DOHH2 (cell line): ENCODE measurements at regions not wholly inside any gene's neighbourhood (a gene's known extent, or its start where the extent isn't known, plus 50 kb on each side); places are given as distances from the start of the nearest gene placed in this dataset.
"Not testable (repeated sequence)": the region's sequence is repeated elsewhere in the genome, so short reads cannot be mapped to it uniquely, and the experiment has no call there.

Experiments
- H3F3A ChIP-seq: fragments of 200-600 bp; sonication (generic), shearing (Covaris generic); 2 replicates; pipeline ENCODE4 v1.6.0; 2016; ENCODE audit warnings: antibody characterized with exemption, mild to moderate bottlenecking; ENCODE audit not compliant: control insufficient read depth, insufficient read depth
- H3K27ac ChIP-seq: fragments of 200-600 bp; sonication (generic); 2 replicates; pipeline ENCODE4 v1.5.1; 2014; ENCODE audit warnings: low read depth, mild to moderate bottlenecking, low read length, moderate library complexity
- H3K27me3 ChIP-seq: fragments of 200-600 bp; sonication (generic); 2 replicates; pipeline ENCODE4 v1.6.1; 2014; ENCODE audit warnings: mild to moderate bottlenecking, low read length, mixed read lengths; ENCODE audit not compliant: control insufficient read depth
- H3K36me3 ChIP-seq: fragments of 200-600 bp; sonication (generic); 2 replicates; pipeline ENCODE4 v1.6.1; 2014; ENCODE audit warnings: mild to moderate bottlenecking, low read length, moderate library complexity, mixed read lengths; ENCODE audit not compliant: control insufficient read depth
- H3K4me1 ChIP-seq: fragments of 200-600 bp; sonication (generic); 2 replicates; pipeline ENCODE4 v1.6.1; 2014; ENCODE audit warnings: mild to moderate bottlenecking, low read length, mixed read lengths; ENCODE audit not compliant: control insufficient read depth
- H3K4me2 ChIP-seq: fragments of 200-600 bp; sonication (generic); 2 replicates; pipeline ENCODE4 v1.6.0; 2014; ENCODE audit warnings: mild to moderate bottlenecking, low read length, moderate library complexity
- H3K4me3 ChIP-seq: fragments of 200-600 bp; sonication (generic); 2 replicates; pipeline ENCODE4 v1.5.1; 2014; ENCODE audit warnings: mild to moderate bottlenecking, low read length, mixed read lengths
- H3K79me2 ChIP-seq: fragments of 200-600 bp; sonication (generic); 2 replicates; pipeline ENCODE4 v1.6.1; 2014; ENCODE audit warnings: mild to moderate bottlenecking, low read length, mixed read lengths; ENCODE audit not compliant: control insufficient read depth
- H3K9me2 ChIP-seq: fragments of 200-600 bp; sonication (generic); replicated peaks from 2 replicates; pipeline ENCODE4 v1.6.1; 2014; ENCODE audit warnings: mild to moderate bottlenecking, low read length, mixed read lengths; ENCODE audit not compliant: control insufficient read depth
- H3K9me3 ChIP-seq: fragments of 200-600 bp; sonication (generic); 2 replicates; pipeline ENCODE4 v1.6.1; 2014; ENCODE audit warnings: antibody characterized with exemption, low read length, mixed read lengths; ENCODE audit not compliant: control insufficient read depth, insufficient read depth
- H4K20me1 ChIP-seq: fragments of 200-600 bp; sonication (generic); 2 replicates; pipeline ENCODE4 v1.6.0; 2014; ENCODE audit warnings: low read depth, mild to moderate bottlenecking, antibody characterized with exemption, low read length, moderate library complexity; ENCODE audit not compliant: control insufficient read depth, insufficient read depth
- EZH2phosphoT487 ChIP-seq: fragments of 200-600 bp; sonication (generic); IDR thresholded peaks from 2 replicates; pipeline ENCODE4 v1.6.1; 2017; ENCODE audit warnings: borderline replicate concordance, mild to moderate bottlenecking, antibody characterized with exemption, low read length, moderate library complexity, mixed read lengths
- TF ChIP-seq, protein P1 (sequence below): fragments of 200-600 bp; sonication (generic); IDR thresholded peaks from one replicate; pipeline ENCODE4 v1.5.1; 2014; ENCODE audit warnings: antibody characterized with exemption, mild to moderate bottlenecking, low read depth, low read length; ENCODE audit not compliant: poor library complexity, severe bottlenecking

DNA sequence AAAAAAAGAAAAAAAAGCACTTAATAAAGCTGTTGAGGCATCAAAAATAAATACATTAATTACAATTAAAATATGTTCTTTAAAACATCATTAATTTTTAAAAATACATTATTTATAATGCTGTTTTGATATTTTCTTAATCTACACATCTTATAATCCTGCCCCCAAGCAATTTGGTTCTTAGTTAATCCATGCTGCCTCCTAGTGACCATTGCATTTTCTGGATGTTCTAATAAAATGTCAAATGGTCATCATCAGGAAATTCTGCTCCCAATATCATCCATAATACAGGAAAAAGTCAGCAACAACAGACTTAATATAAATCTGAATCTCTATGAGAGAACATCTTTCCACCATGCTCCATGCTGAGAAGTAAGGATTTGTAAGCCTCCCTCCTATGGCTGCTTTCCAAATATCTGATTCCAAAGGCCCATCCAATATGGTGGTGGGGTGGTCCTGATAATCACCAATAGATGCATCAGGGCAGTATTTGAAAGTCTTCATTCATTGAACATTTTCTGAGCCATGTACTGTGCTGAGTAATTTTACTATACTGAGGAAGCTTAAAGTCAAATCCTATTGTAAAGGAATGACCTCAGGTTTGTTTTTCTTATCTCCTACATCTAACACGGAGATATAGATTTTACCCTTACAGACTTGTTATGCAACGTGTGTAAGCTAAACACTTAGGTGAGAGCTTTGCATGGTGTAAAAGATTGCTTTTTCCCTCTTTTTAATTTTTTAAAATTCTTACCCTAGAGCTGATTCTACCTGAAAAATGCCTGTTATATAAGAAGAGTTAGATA is 124.7 kb upstream of the BMAL1 start:
- H3K9me2 ChIP-seq: no peaks in the 10 kb centered on the region
- no peak overlapping the region for H3K4me2 ChIP-seq
- H3K4me1 ChIP-seq: peaks cover 8% of the 10 kb centered on the region
- H4K20me1 ChIP-seq: no peaks in the 10 kb centered on the region
- no peaks in the 10 kb centered on the region for H3K79me2 ChIP-seq
- no peaks in the 10 kb centered on the region; the same call in 1 of the 2 replicates for H3K9me3 ChIP-seq
- H3K4me3 ChIP-seq: no peak overlapping the region
- no peaks in the 10 kb centered on the region for H3K36me3 ChIP-seq
- no peak overlapping the region for H3K27ac ChIP-seq
- H3K27me3 ChIP-seq: no peaks in the 10 kb centered on the region
- TF ChIP-seq, protein P1, sequence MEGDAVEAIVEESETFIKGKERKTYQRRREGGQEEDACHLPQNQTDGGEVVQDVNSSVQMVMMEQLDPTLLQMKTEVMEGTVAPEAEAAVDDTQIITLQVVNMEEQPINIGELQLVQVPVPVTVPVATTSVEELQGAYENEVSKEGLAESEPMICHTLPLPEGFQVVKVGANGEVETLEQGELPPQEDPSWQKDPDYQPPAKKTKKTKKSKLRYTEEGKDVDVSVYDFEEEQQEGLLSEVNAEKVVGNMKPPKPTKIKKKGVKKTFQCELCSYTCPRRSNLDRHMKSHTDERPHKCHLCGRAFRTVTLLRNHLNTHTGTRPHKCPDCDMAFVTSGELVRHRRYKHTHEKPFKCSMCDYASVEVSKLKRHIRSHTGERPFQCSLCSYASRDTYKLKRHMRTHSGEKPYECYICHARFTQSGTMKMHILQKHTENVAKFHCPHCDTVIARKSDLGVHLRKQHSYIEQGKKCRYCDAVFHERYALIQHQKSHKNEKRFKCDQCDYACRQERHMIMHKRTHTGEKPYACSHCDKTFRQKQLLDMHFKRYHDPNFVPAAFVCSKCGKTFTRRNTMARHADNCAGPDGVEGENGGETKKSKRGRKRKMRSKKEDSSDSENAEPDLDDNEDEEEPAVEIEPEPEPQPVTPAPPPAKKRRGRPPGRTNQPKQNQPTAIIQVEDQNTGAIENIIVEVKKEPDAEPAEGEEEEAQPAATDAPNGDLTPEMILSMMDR: no peak
- TF ChIP-seq EZH2phosphoT487: no peak
- H3F3A ChIP-seq: no peaks in the 10 kb centered on the region

DNA sequence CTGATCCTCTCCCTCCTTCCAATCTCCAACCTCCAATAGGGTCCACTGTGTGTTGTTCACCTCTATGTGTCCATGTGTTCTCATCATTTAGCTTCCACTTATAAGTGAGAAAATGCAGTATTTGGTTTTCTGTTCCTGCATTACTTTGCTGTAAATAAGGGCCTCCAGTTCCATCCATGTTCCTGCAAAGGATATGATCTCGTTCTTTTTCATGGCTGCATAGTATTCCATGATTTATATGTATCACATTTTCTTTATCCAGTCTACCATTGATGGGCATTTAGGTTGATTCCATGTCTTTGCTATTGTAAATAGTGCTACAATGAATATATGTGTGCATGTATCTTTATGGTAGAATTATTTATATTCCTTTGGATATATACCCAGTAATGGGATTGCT is 123.2 kb upstream of the BMAL1 start:
- not testable (repeated sequence) for H3K4me2 ChIP-seq, H3K4me1 ChIP-seq, H3F3A ChIP-seq, H3K4me3 ChIP-seq, H3K79me2 ChIP-seq, H3K27me3 ChIP-seq, H3K36me3 ChIP-seq, H3K9me3 ChIP-seq, H3K27ac ChIP-seq, H3K9me2 ChIP-seq, H4K20me1 ChIP-seq

DNA sequence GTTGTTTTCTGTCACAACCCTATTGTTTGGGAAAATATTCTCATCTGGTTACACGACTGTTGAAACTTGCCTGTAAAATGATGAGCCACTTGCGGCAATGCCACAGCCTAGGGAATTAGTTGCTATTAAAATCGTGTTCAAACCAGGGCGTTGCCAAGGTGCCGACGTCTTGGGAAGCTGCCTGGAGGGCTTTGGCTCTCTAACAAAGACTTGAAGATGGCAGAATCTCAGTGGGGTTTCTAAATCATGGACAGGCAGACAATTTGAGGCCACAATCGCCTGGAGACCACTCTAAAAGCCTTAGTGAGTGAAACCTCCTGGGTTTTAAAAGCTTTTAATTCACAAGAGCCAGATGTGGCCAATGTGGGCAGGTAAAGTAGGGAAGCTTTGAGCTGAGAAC is 117.2 kb upstream of the BMAL1 start:
- Histone ChIP-seq H3K4me3 (no peak overlapping the region), H3K27me3 (no peaks in the 10 kb centered on the region), H3K27ac (no peak overlapping the region), H3K9me2 (no peaks in the 10 kb centered on the region), H3K4me2 (no peak overlapping the region), H3K4me1 (no peaks in the 10 kb centered on the region), H3K36me3 (no peaks in the 10 kb centered on the region), H3F3A (no peaks in the 10 kb centered on the region), H3K79me2 (no peaks in the 10 kb centered on the region), H3K9me3 (no peaks in the 10 kb centered on the region; the same call in 1 of the 2 replicates), H4K20me1 (no peaks in the 10 kb centered on the region)
- TF ChIP-seq, protein P1: no peak
- TF ChIP-seq EZH2phosphoT487: no peak

GRCh38 chr11:13160806-13161205 is 116.8 kb upstream of the BMAL1 start:
- no peak overlapping the region for H3K4me3 ChIP-seq
- H3F3A ChIP-seq: no peaks in the 10 kb centered on the region
- H3K9me2 ChIP-seq: no peaks in the 10 kb centered on the region
- no peak overlapping the region for H3K4me2 ChIP-seq
- H4K20me1 ChIP-seq: no peaks in the 10 kb centered on the region
- H3K4me1 ChIP-seq: no peaks in the 10 kb centered on the region
- no peaks in the 10 kb centered on the region; the same call in 1 of the 2 replicates for H3K9me3 ChIP-seq
- no peak for TF ChIP-seq EZH2phosphoT487
- TF ChIP-seq, protein P1: no peak
- no peak overlapping the region for H3K27ac ChIP-seq
- H3K36me3 ChIP-seq: no peaks in the 10 kb centered on the region
- H3K79me2 ChIP-seq: no peaks in the 10 kb centered on the region
- H3K27me3 ChIP-seq: no peaks in the 10 kb centered on the region
